ENCODE measurements at regions not wholly inside any gene's neighbourhood (a gene's known extent, or its start where the extent isn't known, plus 50 kb on each side); places are given as distances from the start of the nearest gene placed in this dataset.

GRCh38 chr9:81266086-81266485, 423.3 kb downstream of the TLE1 start:
- intact Hi-C loops (cut with micrococcal nuclease): no loop called here

GRCh38 chr9:81264516-81264915, 424.8 kb downstream of the TLE1 start:
- intact Hi-C loops (cut with micrococcal nuclease): no loop called here

- intact Hi-C loops (cut with micrococcal nuclease): no loop called here
Measured at GRCh38 chr9:81259896-81260295, 429.5 kb downstream of the TLE1 start.

GRCh38 chr9:81256368-81256767, 433.0 kb downstream of the TLE1 start:
- intact Hi-C loops (cut with micrococcal nuclease): no loop called here

- intact Hi-C loops (cut with micrococcal nuclease): no loop called here
Measured at GRCh38 chr9:81250606-81251005, 438.7 kb downstream of the TLE1 start.

- intact Hi-C loops (cut with micrococcal nuclease): no loop called here
Measured at GRCh38 chr9:81250041-81250440, 439.3 kb downstream of the TLE1 start.

GRCh38 chr9:81245254-81245956, 443.9 kb downstream of the TLE1 start:
- intact Hi-C loops (cut with micrococcal nuclease): no loop called here

GRCh38 chr9:81244631-81245030, 444.7 kb downstream of the TLE1 start:
- intact Hi-C loops (cut with micrococcal nuclease): no loop called here

GRCh38 chr9:81242866-81243265, 446.5 kb downstream of the TLE1 start:
- intact Hi-C loops (cut with micrococcal nuclease): no loop called here

- intact Hi-C loops (cut with micrococcal nuclease): no loop called here
Measured at GRCh38 chr9:81239388-81239787, 450.0 kb downstream of the TLE1 start.

- intact Hi-C loops (cut with micrococcal nuclease): no loop called here
Measured at GRCh38 chr9:81237565-81238231, 451.6 kb downstream of the TLE1 start.

GRCh38 chr9:81234924-81235610, 454.3 kb downstream of the TLE1 start:
- intact Hi-C loops (cut with micrococcal nuclease): no loop called here

GRCh38 chr9:81231011-81231410, 458.3 kb downstream of the TLE1 start:
- intact Hi-C loops (cut with micrococcal nuclease): no loop called here

- intact Hi-C loops (cut with micrococcal nuclease): no loop called here
Measured at GRCh38 chr9:81227507-81228245, 461.7 kb downstream of the TLE1 start.

- intact Hi-C loops (cut with micrococcal nuclease): no loop called here
Measured at GRCh38 chr9:81225596-81225995, 463.8 kb downstream of the TLE1 start.

GRCh38 chr9:81224166-81225081, 464.9 kb downstream of the TLE1 start:
- intact Hi-C loops (cut with micrococcal nuclease): no loop called here

- intact Hi-C loops (cut with micrococcal nuclease): no loop called here
Measured at GRCh38 chr9:81214975-81215374, 474.4 kb downstream of the TLE1 start.

GRCh38 chr9:81213456-81213855, 475.9 kb downstream of the TLE1 start:
- intact Hi-C loops (cut with micrococcal nuclease): no loop called here

GRCh38 chr9:81211741-81212140, 477.6 kb downstream of the TLE1 start:
- intact Hi-C loops (cut with micrococcal nuclease): no loop called here

GRCh38 chr9:81207651-81208050, 481.7 kb downstream of the TLE1 start:
- intact Hi-C loops (cut with micrococcal nuclease): no loop called here

- intact Hi-C loops (cut with micrococcal nuclease): no loop called here
Measured at GRCh38 chr9:81202292-81202691, 487.1 kb downstream of the TLE1 start.
